GM21786 (cell line): ENCODE measurements at regions not wholly inside any gene's neighbourhood (a gene's known extent, or its start where the extent isn't known, plus 50 kb on each side); places are given as distances from the start of the nearest gene placed in this dataset.
"Not testable (repeated sequence)": the region's sequence is repeated elsewhere in the genome, so short reads cannot be mapped to it uniquely, and the experiment has no call there.

Experiments used
- ATAC-seq: cut with Tn5 transposase; IDR thresholded peaks from one replicate; pipeline ENCODE4 v1.9.1; 2021; ENCODE audit not compliant: unreplicated experiment

- ATAC-seq, result no peak
These were observed 283.7 kb upstream of the KCNH7 start for GRCh38 chr2:163122257-163122656.

- ATAC-seq, result peak; percentile 39
These were observed 282.9 kb upstream of the KCNH7 start for GRCh38 chr2:163121483-163121882.

- ATAC-seq, result no peak
These were observed 281.4 kb upstream of the KCNH7 start for GRCh38 chr2:163119966-163120365.

- no peak for ATAC-seq
These were observed 248.4 kb upstream of the KCNH7 start for GRCh38 chr2:163086940-163087339.

GRCh38 chr2:163085366-163086024, 246.9 kb upstream of the KCNH7 start:
- not testable (repeated sequence) for ATAC-seq

- ATAC-seq, result no peak
These were observed 243.2 kb upstream of the KCNH7 start for GRCh38 chr2:163081754-163082153.

- ATAC-seq, result peak; percentile 46
These were observed 238.7 kb upstream of the KCNH7 start for GRCh38 chr2:163077241-163077640.

- ATAC-seq, result no peak
These were observed 227.5 kb upstream of the KCNH7 start for GRCh38 chr2:163066085-163066484.

- ATAC-seq, result no peak
These were observed 224.0 kb upstream of the KCNH7 start for GRCh38 chr2:163062524-163062923.

- no peak for ATAC-seq
These were observed 208.0 kb upstream of the KCNH7 start for GRCh38 chr2:163046615-163047014.

GRCh38 chr2:163045830-163046229, 207.3 kb upstream of the KCNH7 start:
- ATAC-seq, result no peak

GRCh38 chr2:163044114-163044513, 205.5 kb upstream of the KCNH7 start:
- ATAC-seq, result no peak

GRCh38 chr2:163043201-163043600, 204.6 kb upstream of the KCNH7 start:
- no peak for ATAC-seq

- ATAC-seq, result no peak
These were observed 200.7 kb upstream of the KCNH7 start for GRCh38 chr2:163039266-163039665.

GRCh38 chr2:163028807-163029206, 190.2 kb upstream of the KCNH7 start:
- no peak for ATAC-seq

GRCh38 chr2:163026136-163026775, 187.7 kb upstream of the KCNH7 start:
- not testable (repeated sequence) for ATAC-seq

- not testable (repeated sequence) for ATAC-seq
These were observed 178.3 kb upstream of the KCNH7 start for GRCh38 chr2:163016882-163017281.

GRCh38 chr2:163011000-163011399, 172.4 kb upstream of the KCNH7 start:
- ATAC-seq, result no peak

- no peak for ATAC-seq
These were observed 170.1 kb upstream of the KCNH7 start for GRCh38 chr2:163008642-163009041.

GRCh38 chr2:162994718-162995117, 156.2 kb upstream of the KCNH7 start:
- ATAC-seq, result no peak

- ATAC-seq, result no peak
These were observed 154.3 kb upstream of the KCNH7 start for GRCh38 chr2:162992828-162993227.

GRCh38 chr2:162989507-162989906, 150.9 kb upstream of the KCNH7 start:
- no peak for ATAC-seq

- ATAC-seq, result no peak
These were observed 136.2 kb upstream of the KCNH7 start for GRCh38 chr2:162974771-162975170.
